Keratinocyte (primary cell): ENCODE measurements at regions not wholly inside any gene's neighbourhood (a gene's known extent, or its start where the extent isn't known, plus 50 kb on each side); places are given as distances from the start of the nearest gene placed in this dataset.

ENCODE experiments used
- DNase-seq: peaks from one replicate; pipeline ENCODE4 v3.0.0-alpha.2; 2011; ENCODE audit warnings: low read depth, missing footprints, low spot score
- FAIRE-seq: peaks from 2 replicates; lab custom pipeline; 2011; peaks lifted over from hg19 to GRCh38; lab: Jason Lieb, UNC
- H2AFZ ChIP-seq: 2 replicates; pipeline ENCODE4 v1.6.0; 2012; ENCODE audit warnings: low read length, control low read depth, inconsistent platforms; ENCODE audit not compliant: control insufficient read depth
- H3K27ac ChIP-seq: 2 replicates; pipeline ENCODE4 v1.5.1; 2011; ENCODE audit warnings: low read length; ENCODE audit not compliant: control insufficient read depth, insufficient read depth
- H3K27me3 ChIP-seq: 3 replicates; pipeline ENCODE4 v1.6.0; 2011; ENCODE audit warnings: low read length; ENCODE audit not compliant: control insufficient read depth, insufficient read depth; ENCODE audit errors: extremely low read depth
- H3K36me3 ChIP-seq, 2 experiments: 2 replicates in 1 of 2; 3 replicates in 1 of 2; pipeline ENCODE4 v1.5.1; 2011; ENCODE audit warnings: low read length in 2 of 2, mild to moderate bottlenecking in 1 of 2; ENCODE audit not compliant: control insufficient read depth in 2 of 2, insufficient read depth in 2 of 2; ENCODE audit errors: extremely low read depth in 1 of 2
- H3K4me1 ChIP-seq: 3 replicates; pipeline ENCODE4 v1.5.1; 2011; ENCODE audit warnings: low read length; ENCODE audit not compliant: control insufficient read depth, insufficient read depth; ENCODE audit errors: extremely low read depth
- H3K4me2 ChIP-seq: 3 replicates; pipeline ENCODE4 v1.6.0; 2011; ENCODE audit warnings: low read depth, low read length; ENCODE audit not compliant: control insufficient read depth, insufficient read depth; ENCODE audit errors: extremely low read depth
- H3K4me3 ChIP-seq, 3 experiments: fragments of 200-600 bp in 1 of 3; sonication (generic) in 1 of 3; 2 replicates in 2 of 3; 3 replicates in 1 of 3; pipeline ENCODE4 v1.5.1; 2011 to 2016; ENCODE audit warnings: low read length in 3 of 3, mild to moderate bottlenecking in 3 of 3, control low read depth in 2 of 3, inconsistent platforms in 1 of 3, low read depth in 1 of 3, mixed read lengths in 1 of 3, mixed run types in 1 of 3, moderate library complexity in 1 of 3; ENCODE audit not compliant: control insufficient read depth in 2 of 3, insufficient read depth in 2 of 3; ENCODE audit errors: extremely low read depth in 1 of 3
- H3K79me2 ChIP-seq: 2 replicates; pipeline ENCODE4 v1.6.0; 2012; ENCODE audit warnings: low read length; ENCODE audit not compliant: control insufficient read depth, insufficient read depth
- H3K9ac ChIP-seq: 3 replicates; pipeline ENCODE4 v1.6.0; 2011; ENCODE audit warnings: low read length; ENCODE audit not compliant: control insufficient read depth, insufficient read depth; ENCODE audit errors: extremely low read depth
- H3K9me1 ChIP-seq: 3 replicates; pipeline ENCODE4 v1.6.0; 2011; ENCODE audit warnings: low read length; ENCODE audit not compliant: control insufficient read depth, insufficient read depth; ENCODE audit errors: extremely low read depth
- H3K9me3 ChIP-seq: 2 replicates; pipeline ENCODE4 v1.5.1; 2012; ENCODE audit warnings: low read depth, low read length; ENCODE audit not compliant: control insufficient read depth
- H4K20me1 ChIP-seq: 3 replicates; pipeline ENCODE4 v1.6.0; 2011; ENCODE audit warnings: low read length; ENCODE audit not compliant: control insufficient read depth, insufficient read depth; ENCODE audit errors: extremely low read depth
- CTCF ChIP-seq, 3 experiments: IDR thresholded peaks in 1 of 3; conservative IDR thresholded peaks in 1 of 3; optimal IDR thresholded peaks in 1 of 3; 2 replicates in 2 of 3; 3 replicates in 1 of 3; pipeline versions ENCODE3 to v1.5.1; 2011; ENCODE audit warnings: low read length in 3 of 3, mild to moderate bottlenecking in 3 of 3, moderate library complexity in 2 of 3, control low read depth in 1 of 3, inconsistent platforms in 1 of 3; ENCODE audit not compliant: insufficient read depth in 2 of 3; ENCODE audit errors: extremely low read depth in 1 of 3
- EZH2 ChIP-seq: IDR thresholded peaks from one replicate; pipeline ENCODE4 v1.6.1; 2012; ENCODE audit warnings: inconsistent platforms, mild to moderate bottlenecking, low read length, moderate library complexity
- dilution Hi-C: fragments of 300-500 bp; cut with MboI; formaldehyde crosslinking; loops from one replicate; pipeline ENCODE4 v1.7.0; 2020; ENCODE audit warnings: low sequenced_read_pairs; ENCODE audit not compliant: extremely low pct_ligation_motif_present

DNA sequence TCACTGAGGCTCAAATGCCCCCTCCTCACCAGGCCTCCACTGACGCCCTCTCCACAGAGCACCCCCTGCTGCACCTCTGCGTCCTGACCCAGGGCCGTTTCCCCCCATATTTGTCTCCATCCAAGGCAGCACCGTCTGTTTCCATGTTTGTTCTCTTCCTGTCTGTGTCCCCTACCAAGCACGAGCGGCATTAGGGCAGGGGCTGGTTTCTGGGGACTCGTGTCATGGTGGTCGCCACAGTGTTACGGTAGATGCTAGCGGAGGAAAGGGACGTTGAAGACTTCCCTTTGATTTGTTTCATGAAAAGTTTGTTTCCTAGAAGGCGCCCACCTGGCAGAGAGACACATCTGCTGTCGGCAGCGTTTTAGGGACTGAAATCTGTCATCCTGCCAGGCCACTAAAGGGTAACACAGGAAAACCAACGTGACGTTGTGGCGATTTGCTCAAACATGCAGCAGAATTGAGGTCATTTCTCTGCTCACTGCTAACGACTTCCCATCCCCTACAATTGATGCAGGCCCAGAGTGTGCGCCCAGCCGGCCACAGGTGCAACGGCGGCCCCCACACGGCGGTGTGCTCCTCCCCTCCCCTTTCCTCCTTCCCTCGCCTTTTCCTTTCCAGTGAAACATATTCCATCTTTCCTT lies 79.3 kb upstream of the IRX4 start:
- TF ChIP-seq CTCF (optimal IDR thresholded peaks at IDR 0.05 in 1 of 3, IDR thresholded peaks at IDR 0.05 in 1 of 3, conservative IDR thresholded peaks at IDR 0.05 in 1 of 3; ENCODE audit: extremely low read depth in 1 of 3, insufficient read depth in 2 of 3, low read length in 3 of 3) (no peak), EZH2 (no peak)
- Histone ChIP-seq H3K9me3 (no peaks in the 10 kb centered on the region), H3K36me3 (peaks cover 0 to 4% of the 10 kb centered on the region in 2 experiments), H2AFZ (no peak overlapping the region), H3K4me2 (no peak overlapping the region), H3K79me2 (no peaks in the 10 kb centered on the region), H3K9ac (peak overlapping the region; percentile 19), H3K4me3 (no peak overlapping the region), H3K27ac (peak overlapping the region; percentile 62), H4K20me1 (no peaks in the 10 kb centered on the region), H3K4me1 (peaks cover 16% of the 10 kb centered on the region), H3K9me1 (no peaks in the 10 kb centered on the region), H3K27me3 (no peaks in the 10 kb centered on the region)
- DNase-seq, result no peak
- dilution Hi-C loops, result no loop called here
- FAIRE-seq, result no peak

- dilution Hi-C loops, result no loop called here
- Histone ChIP-seq H3K4me2 (no peak overlapping the region), H3K9me1 (no peaks in the 10 kb centered on the region), H3K27me3 (no peaks in the 10 kb centered on the region), H3K36me3 (peaks cover 0 to 4% of the 10 kb centered on the region in 2 experiments), H3K4me1 (peaks cover 16% of the 10 kb centered on the region), H3K27ac (no peak overlapping the region), H3K4me3 (no peak overlapping the region), H3K9ac (no peak overlapping the region), H2AFZ (no peak overlapping the region), H3K9me3 (no peaks in the 10 kb centered on the region), H3K79me2 (no peaks in the 10 kb centered on the region), H4K20me1 (no peaks in the 10 kb centered on the region)
- TF ChIP-seq CTCF (optimal IDR thresholded peaks at IDR 0.05 in 1 of 3, IDR thresholded peaks at IDR 0.05 in 1 of 3, conservative IDR thresholded peaks at IDR 0.05 in 1 of 3; ENCODE audit: extremely low read depth in 1 of 3, insufficient read depth in 2 of 3, low read length in 3 of 3) (no peak), EZH2 (no peak)
- FAIRE-seq (no peak), DNase-seq (no peak)
Observed at GRCh38 chr5:1961304-1961946, 78.7 kb upstream of the IRX4 start.
